Fibroblast of lung (primary cell): ENCODE measurements at regions not wholly inside any gene's neighbourhood (a gene's known extent, or its start where the extent isn't known, plus 50 kb on each side); places are given as distances from the start of the nearest gene placed in this dataset.

ENCODE experiments used
- DNase-seq, 2 donors: peaks; one replicate each; pipeline versions ENCODE4 v3.0.0 to v3.0.0-alpha.2; 2010; ENCODE audit warnings: low read depth in 2 of 2
- H2AFZ ChIP-seq: 2 replicates; pipeline ENCODE4 v1.5.1; 2012; ENCODE audit warnings: low read length, control low read depth, inconsistent platforms
- H3K27ac ChIP-seq: 2 replicates; pipeline ENCODE4 v1.5.1; 2011; ENCODE audit warnings: low read length, control low read depth; ENCODE audit not compliant: insufficient read depth
- H3K27me3 ChIP-seq: 2 replicates; pipeline ENCODE4 v1.5.1; 2011; ENCODE audit warnings: mild to moderate bottlenecking, low read length; ENCODE audit not compliant: control insufficient read depth, insufficient read depth
- H3K36me3 ChIP-seq: 2 replicates; pipeline ENCODE4 v1.5.1; 2011; ENCODE audit warnings: low read length; ENCODE audit not compliant: control insufficient read depth, insufficient read depth
- H3K4me1 ChIP-seq: 2 replicates; pipeline ENCODE4 v1.5.1; 2011; ENCODE audit warnings: low read length; ENCODE audit not compliant: control insufficient read depth, insufficient read depth; ENCODE audit errors: extremely low read depth
- H3K4me2 ChIP-seq: 2 replicates; pipeline ENCODE4 v1.5.1; 2011; ENCODE audit warnings: low read length, control low read depth; ENCODE audit not compliant: insufficient read depth; ENCODE audit errors: extremely low read depth
- H3K4me3 ChIP-seq, 4 experiments: fragments of 200-600 bp in 1 of 4; sonication (generic) in 1 of 4; replicated peaks in 1 of 4; 2 replicates each; pipeline ENCODE4 v1.5.1; 2011 to 2016; ENCODE audit warnings: low read length in 4 of 4, low read depth in 3 of 4, mild to moderate bottlenecking in 3 of 4, control low read depth in 2 of 4, inconsistent platforms in 1 of 4, mixed read lengths in 1 of 4; ENCODE audit not compliant: insufficient read depth in 1 of 4; ENCODE audit errors: control extremely low read depth in 1 of 4
- H3K79me2 ChIP-seq: 2 replicates; pipeline ENCODE4 v1.5.1; 2012; ENCODE audit warnings: mild to moderate bottlenecking, low read length, inconsistent platforms; ENCODE audit not compliant: control insufficient read depth, insufficient read depth
- H3K9ac ChIP-seq: 2 replicates; pipeline ENCODE4 v1.5.1; 2011; ENCODE audit warnings: mild to moderate bottlenecking, low read length, control low read depth; ENCODE audit not compliant: insufficient read depth
- H3K9me3 ChIP-seq: 2 replicates; pipeline ENCODE4 v1.5.1; 2012; ENCODE audit warnings: low read depth, low read length; ENCODE audit not compliant: control insufficient read depth, insufficient read depth
- H4K20me1 ChIP-seq: 2 replicates; pipeline ENCODE4 v1.5.1; 2011; ENCODE audit warnings: low read length; ENCODE audit not compliant: control insufficient read depth, insufficient read depth; ENCODE audit errors: extremely low read depth
- CTCF ChIP-seq, 2 donors: IDR thresholded peaks in 1 of 2; conservative IDR thresholded peaks in 1 of 2; 1 replicate in 1 of 2; 2 replicates in 1 of 2; pipeline ENCODE4 v1.5.1; 2011 to 2012; ENCODE audit warnings: low read length in 2 of 2, control low read depth in 1 of 2, inconsistent platforms in 1 of 2, low read depth in 1 of 2, mild to moderate bottlenecking in 1 of 2
- EZH2 ChIP-seq: IDR thresholded peaks from 2 replicates; pipeline ENCODE4 v1.5.1; 2012; ENCODE audit warnings: low read length, control low read depth, mild to moderate bottlenecking; ENCODE audit errors: missing control alignments

- Histone ChIP-seq H3K4me3 (no peak overlapping the region), H3K9me3 (no peaks in the 10 kb centered on the region), H3K36me3 (no peaks in the 10 kb centered on the region), H4K20me1 (no peaks in the 10 kb centered on the region), H3K4me1 (no peaks in the 10 kb centered on the region), H3K27me3 (no peaks in the 10 kb centered on the region), H2AFZ (no peak overlapping the region), H3K4me2 (no peak overlapping the region), H3K27ac (no peak overlapping the region), H3K9ac (no peak overlapping the region), H3K79me2 (no peaks in the 10 kb centered on the region)
- TF ChIP-seq EZH2, result no peak
- TF ChIP-seq CTCF (conservative IDR thresholded peaks at IDR 0.05 in 1 of 2, IDR thresholded peaks at IDR 0.05 in 1 of 2; ENCODE audit: low read depth in 1 of 2, low read length in 2 of 2), result no peak
- peak in 1 of 2 donors; percentile 31 for DNase-seq
Measured at GRCh38 chr4:89660444-89661172, 176.4 kb downstream of the SNCA start.

GRCh38 chr4:89658701-89659024, 178.3 kb downstream of the SNCA start:
- H3K4me3 ChIP-seq, result no peak overlapping the region
- TF ChIP-seq EZH2 (no peak), CTCF (conservative IDR thresholded peaks at IDR 0.05 in 1 of 2, IDR thresholded peaks at IDR 0.05 in 1 of 2; ENCODE audit: low read depth in 1 of 2, low read length in 2 of 2) (no peak)
- H3K27ac ChIP-seq, result no peak overlapping the region
- no peaks in the 10 kb centered on the region for H4K20me1 ChIP-seq
- H3K27me3 ChIP-seq, result no peaks in the 10 kb centered on the region
- DNase-seq, result no peak
- no peak overlapping the region for H3K4me2 ChIP-seq
- no peak overlapping the region for H3K9ac ChIP-seq
- H3K9me3 ChIP-seq, result no peaks in the 10 kb centered on the region
- H3K79me2 ChIP-seq, result no peaks in the 10 kb centered on the region
- H2AFZ ChIP-seq, result no peak overlapping the region
- no peaks in the 10 kb centered on the region for H3K36me3 ChIP-seq
- H3K4me1 ChIP-seq, result no peaks in the 10 kb centered on the region

GRCh38 chr4:89657931-89658700, 178.8 kb downstream of the SNCA start:
- Histone ChIP-seq H3K27ac (no peak overlapping the region), H3K27me3 (no peaks in the 10 kb centered on the region), H3K4me1 (no peaks in the 10 kb centered on the region), H3K9ac (no peak overlapping the region), H3K9me3 (no peaks in the 10 kb centered on the region), H3K4me3 (no peak overlapping the region), H2AFZ (no peak overlapping the region), H3K4me2 (no peak overlapping the region), H4K20me1 (no peaks in the 10 kb centered on the region), H3K36me3 (no peaks in the 10 kb centered on the region), H3K79me2 (no peaks in the 10 kb centered on the region)
- peak; percentile 25 to 74 for DNase-seq
- TF ChIP-seq CTCF (conservative IDR thresholded peaks at IDR 0.05 in 1 of 2, IDR thresholded peaks at IDR 0.05 in 1 of 2; ENCODE audit: low read depth in 1 of 2, low read length in 2 of 2) (peak; percentile 38 to 56), EZH2 (no peak)
